ENCODE measurements at regions not wholly inside any gene's neighbourhood (a gene's known extent, or its start where the extent isn't known, plus 50 kb on each side); places are given as distances from the start of the nearest gene placed in this dataset.
"Not testable (repeated sequence)": the region's sequence is repeated elsewhere in the genome, so short reads cannot be mapped to it uniquely, and the experiment has no call there.

DNA sequence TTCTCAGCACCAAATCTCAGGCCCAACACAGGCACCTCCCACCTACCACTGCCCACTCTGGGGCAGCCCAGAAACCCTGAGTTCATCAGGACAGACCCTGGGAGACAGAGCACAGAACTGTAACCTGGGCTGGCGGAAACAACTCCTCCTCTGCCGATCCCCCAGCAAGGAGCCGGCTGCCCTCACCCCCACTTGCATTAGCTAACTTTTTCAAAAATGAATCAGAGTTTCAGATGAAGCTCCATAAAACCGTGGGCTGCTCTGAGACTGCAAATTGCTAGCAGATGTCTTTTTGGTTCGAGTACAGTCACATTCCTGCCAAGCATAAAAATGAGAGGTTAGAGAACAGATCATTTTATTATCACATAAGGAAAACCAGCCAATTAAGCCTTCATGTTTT, 93.4 kb upstream of the PARD3 start:
- peak; percentile 20 for DNase-seq (ENCODE audit: low read depth, low spot score)

DNA sequence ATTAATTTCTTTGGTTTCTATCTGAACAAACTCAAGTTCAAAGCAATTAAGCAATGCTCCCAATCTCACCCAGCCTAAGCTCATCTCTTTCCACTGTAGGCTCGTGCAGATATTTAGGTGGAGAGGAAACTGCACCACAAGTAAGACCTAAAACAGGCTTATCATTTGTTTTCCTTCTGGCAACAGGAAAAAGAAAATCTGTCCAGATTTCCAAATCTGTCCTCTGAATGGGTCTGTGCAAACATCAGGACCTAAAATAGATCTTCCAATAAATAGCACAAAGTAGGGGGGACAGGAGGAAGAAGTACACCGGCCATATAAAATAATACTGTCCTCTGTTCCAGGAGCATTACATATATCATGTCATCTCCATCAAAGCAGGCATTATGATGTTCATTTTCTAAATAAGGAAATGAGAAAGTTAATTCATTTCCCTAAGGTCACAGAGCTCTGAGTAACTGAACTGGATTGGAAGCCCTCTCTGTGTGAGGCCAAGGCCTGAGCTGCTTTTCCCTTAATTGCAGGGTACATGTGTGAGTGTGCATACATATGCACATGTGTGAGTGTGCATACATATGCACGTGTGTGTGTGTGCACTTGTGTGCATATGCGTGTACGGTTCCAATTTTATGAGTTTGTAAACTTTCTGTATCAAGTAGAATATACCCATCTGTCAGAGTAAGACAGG, 92.8 kb upstream of the PARD3 start:
- no peak for DNase-seq (ENCODE audit: low read depth, low spot score)

DNA sequence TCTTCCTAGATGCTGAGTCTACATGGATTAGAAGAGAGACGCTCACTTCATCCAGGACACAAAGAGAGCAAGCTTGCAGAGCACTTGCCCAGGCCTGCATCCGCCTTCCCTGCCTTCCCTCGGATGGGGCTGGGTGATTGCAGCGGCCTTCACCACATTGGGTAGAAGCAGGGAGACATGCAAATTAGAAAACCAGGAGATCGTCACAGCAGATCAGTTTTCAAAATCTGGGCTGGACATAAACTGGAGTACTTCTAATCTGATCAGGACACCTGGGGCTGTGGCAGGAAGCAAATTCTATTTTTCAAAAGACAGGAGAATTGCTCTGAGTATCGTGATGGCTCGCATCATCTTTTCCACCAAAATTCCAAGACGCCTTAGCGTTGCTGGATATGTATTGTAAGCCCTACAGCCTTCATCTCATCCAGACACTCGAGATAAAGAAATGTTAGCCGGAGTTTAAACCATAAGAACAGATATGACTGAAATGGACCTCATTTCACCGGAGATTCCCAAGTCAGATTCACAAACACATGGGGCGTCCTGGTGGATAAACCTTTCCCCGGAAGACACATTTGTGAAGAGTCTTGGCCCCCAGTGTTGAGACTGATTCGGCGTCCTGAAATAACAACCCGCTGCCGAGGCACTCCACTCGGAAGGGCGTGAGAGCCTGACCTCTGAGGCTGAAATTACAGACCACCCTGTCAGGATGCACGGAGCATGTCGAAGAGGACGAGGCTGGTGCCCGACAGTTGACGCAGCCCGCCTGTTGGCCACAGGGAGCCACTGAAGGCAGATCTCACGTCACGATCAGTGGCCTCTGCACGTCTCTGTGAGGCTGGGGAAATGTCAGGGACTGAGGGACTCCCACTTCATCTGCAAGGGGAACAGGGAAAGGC, 91.2 kb upstream of the PARD3 start:
- DNase-seq (ENCODE audit: low read depth, low spot score) = peak; percentile 74

DNA sequence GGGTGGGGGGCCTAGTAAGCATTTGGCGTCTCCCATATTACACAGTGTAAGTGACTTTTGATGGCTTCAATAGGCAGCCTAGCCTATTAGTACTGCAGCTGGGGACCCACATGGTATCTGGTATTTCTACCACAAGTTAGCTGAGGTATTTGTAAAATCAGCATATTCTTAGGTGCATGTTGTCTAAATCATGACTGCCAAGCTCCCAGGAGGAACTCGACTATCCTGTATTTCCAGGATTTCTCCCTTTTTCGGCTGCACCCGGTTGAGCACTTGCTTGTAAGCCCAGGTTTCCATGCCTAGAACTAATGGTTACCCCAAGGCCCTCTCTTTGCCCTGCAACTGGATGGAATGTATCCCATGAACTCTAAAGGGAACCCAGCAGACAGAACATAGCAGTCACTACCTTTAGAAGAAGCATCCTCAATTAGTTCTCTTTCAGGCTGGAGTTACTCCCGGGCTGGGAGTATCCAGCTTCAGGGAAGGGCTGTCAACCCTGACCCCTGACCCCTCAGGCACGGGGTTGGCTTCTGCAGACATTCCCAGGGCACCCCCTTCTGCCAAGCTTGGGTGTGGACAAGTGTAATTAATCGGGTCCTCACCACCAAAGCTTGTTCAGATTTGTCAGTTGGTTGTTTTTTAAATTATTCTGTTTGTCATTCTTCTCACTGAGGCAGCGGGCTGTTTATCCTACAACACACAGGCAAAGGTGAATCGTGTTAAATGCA, 90.3 kb upstream of the PARD3 start:
- DNase-seq (ENCODE audit: low read depth, low spot score) = no peak

DNA sequence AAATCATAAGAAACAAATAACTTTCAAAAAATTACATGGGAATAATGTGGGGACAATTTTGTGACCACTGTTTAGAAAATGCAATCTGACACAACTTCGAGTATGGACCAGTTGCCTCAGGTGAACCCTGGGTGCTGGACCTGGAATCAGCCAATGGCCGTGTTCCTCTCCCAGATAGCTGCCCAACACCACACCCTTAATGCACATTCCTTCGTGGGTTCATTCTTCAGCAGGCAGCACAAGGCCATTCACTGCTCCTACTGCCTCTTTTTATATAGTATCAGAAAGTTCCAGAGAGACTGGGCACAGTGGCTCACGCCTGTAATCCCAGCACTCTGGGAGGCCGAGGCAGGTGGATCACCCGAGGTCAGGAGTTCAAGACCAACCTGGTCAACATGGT, 89.1 kb upstream of the PARD3 start:
- DNase-seq (ENCODE audit: low read depth, low spot score) = no peak

DNA sequence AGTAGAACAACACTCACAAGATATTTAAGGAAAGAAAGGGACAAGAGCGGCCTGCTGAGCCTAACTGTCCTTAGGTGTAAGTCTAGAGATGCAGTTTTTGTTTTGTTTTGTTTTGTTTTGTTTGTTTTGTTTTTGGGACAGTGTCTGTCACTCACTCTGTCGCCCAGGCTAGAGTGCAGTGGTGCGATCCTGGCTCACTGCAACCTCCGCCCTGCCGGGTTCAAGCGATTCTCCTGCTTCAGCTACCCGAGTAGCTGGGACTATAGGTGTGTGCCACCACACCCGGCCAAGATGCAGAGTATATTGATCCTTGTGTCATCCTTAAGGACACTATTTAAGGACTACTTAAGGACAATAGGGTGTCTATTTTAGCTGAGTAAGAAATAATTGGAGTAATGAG, 84.1 kb upstream of the PARD3 start:
- no peak for DNase-seq (ENCODE audit: low read depth, low spot score)

DNA sequence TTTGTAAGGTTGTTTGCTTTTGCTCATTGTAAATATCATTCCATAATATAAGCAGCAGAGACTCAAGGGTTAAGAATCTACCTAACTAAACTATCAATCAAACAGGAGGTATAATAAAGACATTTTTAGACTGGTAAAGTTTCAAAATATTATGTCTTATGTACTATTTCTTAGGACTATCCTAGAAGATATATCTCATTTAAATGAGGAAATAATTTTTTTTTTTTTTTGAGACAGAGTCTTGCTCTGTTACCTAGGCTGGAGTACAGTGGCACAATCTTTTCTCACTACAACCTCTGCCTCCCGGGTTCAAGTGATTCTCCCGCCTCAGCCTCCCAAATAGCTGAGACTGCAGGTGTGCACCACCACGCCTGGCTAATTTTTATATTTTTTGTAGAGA, 80.9 kb upstream of the PARD3 start:
- DNase-seq (ENCODE audit: low read depth, low spot score) = no peak

DNA sequence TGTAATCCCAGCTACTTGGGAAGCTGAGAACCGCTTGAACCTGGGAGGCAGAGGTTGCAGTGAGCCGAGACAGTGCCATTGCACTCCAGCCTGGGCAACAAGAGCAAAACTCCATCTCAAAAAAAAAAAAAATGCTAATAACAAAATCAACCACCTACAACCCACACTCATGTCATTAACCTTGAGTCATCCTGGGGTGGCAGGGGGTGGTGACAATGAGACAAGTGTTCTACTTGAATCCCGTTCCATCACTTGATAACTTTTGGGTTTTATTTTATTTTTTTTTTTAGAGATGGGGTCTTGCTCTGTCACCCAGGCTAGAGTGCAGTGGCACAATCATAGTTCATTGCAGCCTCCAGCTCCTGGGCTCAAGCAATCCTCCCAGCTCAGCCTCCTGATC, 80.0 kb upstream of the PARD3 start:
- DNase-seq (ENCODE audit: low read depth, low spot score) = not testable (repeated sequence)

DNA sequence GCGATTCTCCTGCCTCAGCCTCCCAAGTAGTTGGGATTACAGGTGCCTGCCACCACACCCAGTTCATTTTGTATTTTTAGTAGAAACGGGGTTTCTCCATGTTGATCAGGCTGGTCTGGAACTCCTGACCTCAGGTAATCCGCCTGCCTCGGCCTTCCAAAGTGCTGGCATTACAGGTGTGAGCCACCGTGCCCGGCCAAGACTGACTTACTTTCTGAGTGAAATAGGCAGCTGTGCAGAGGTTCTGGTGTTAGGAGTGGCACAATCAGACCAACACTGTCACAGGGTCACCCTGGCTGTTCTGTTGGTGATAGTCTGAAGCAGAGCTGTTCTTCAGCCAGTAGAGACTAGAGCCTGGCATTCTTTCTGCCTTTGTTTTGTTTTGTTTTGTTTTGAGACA, 77.4 kb upstream of the PARD3 start:
- not testable (repeated sequence) for DNase-seq (ENCODE audit: low read depth, low spot score)

DNA sequence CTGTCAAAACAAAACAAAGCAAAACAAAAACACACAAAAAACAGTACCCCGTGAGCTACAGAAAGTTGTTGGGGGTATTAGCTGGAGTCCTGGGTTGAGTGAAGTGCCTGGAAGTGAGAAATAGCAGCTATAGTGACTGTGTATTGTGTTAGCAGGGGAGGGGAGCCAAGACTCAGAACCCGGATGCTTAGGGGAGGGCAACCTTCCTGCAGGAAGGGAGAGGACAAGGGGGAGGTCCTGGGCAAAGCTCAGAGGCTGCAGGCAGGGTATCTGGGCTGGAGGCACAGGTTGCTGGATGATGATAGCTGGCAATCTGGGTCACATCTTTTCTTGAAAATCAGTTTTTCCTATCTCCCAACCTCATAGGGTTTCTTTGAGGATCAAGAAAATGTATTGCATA, 75.8 kb upstream of the PARD3 start:
- DNase-seq (ENCODE audit: low read depth, low spot score) = no peak

DNA sequence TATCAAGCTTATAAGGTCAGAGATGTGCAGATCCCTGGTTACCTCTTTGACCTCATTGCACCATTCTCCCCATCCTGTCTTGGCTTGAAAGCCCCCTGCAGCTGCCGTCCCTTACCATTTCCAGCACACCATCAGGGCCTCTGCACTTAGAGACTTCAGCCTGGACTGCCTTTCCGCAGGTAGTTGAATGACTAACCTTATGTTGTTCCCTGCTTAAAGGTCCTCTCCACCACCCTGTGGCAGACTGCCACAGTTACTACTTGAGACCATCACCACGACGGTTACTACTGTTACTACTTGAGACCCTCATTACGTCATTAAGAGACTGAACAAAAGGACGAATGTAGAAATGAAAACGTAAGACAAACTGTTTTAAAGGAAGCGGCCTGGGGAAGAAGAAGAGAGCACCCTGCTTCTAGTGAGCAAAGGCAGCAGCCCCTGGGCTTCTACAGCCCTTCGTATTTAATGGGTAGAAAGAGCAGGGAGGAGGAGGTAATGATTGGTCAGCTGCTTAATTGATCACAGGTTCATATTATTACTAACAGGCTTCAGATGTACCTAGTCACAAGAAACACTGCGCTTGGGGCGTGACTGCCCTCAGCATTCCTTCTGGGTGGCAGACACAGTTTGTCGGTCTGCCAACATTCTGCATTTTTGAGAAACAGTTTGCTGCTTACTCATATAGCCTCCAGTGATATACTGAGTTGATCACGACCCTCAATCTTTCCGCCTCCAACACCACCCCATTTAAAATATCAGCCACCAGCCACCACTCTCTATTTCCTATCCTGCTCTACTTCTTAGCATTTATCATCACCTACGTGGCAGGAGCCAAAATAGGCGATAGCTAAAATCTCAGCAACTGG, 74.1 kb upstream of the PARD3 start:
- DNase-seq (ENCODE audit: low read depth, low spot score) = no peak

DNA sequence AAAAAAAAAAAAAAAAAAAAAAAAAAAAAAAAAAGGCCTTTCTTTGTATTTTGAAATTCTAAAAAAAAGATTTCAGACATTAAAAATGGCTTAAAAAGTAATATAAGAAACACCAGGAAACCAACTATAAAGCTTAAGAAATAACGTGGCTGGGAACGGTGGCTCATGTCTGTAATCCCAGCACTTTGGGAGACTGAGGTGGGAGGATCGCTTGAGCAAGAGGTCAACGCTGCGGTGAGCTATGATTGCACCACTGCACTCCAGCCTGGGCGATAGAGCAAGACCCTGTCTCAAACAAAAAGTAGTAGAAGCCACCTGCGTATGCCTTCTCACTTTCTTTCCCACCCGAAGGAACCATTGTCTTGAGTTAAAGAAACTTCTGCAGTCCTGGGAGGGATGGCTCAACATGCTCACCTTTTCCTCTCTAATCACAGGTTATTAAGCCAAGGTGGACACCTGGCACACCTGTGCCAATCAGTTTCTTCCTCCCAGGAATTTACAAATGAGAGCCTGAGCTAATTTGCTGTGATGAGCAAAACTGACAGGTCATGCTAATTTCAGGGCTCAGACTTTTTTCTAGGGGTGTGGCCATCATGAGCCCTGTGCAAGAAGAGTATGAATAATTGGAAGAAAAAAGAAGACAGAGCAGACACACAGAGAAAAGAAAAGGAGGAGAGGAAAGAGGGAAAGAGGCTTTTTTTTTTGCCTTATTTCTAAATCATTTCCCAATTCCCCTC, 72.0 kb upstream of the PARD3 start:
- no peak for DNase-seq (ENCODE audit: low read depth, low spot score)

DNA sequence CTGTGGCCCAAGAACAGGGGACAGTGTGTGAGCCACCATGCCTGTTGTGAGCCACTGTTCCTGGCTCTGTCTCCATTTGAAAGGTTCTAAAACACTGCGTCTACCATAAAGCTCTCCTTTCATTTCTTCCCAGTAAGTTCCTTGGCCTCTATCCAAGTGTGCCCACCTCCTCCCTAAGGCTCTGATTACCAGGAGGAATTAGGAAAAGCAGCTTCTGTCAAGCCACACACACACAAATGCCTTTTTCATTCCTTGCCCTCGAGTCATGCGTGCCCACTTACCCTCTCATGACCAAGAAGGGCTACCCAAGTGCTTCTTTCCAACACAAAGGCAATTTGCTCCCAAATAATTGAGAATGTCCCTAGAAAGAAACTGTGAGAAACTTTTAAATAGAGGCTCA, 70.8 kb upstream of the PARD3 start:
- no peak for DNase-seq (ENCODE audit: low read depth, low spot score)

DNA sequence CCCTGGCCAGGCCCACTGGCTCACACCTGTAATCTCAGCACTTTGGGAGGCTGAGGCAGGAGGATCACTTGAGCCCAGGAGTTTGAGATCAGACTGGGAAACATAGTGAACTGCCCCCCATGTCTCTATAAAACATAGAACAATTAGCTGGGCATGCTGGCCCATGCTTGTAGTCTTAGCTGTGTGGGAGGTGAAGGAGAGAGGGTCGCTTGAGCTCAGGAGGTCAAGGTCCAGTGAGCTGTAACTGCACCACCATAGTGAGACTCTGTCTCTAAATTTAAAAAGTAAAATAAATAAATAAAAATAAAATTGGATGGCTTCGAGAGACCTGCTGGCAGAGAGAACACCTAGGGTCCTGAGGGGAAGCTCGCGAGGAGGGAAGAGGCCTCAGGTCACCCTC, 69.9 kb upstream of the PARD3 start:
- DNase-seq (ENCODE audit: low read depth, low spot score) = no peak

DNA sequence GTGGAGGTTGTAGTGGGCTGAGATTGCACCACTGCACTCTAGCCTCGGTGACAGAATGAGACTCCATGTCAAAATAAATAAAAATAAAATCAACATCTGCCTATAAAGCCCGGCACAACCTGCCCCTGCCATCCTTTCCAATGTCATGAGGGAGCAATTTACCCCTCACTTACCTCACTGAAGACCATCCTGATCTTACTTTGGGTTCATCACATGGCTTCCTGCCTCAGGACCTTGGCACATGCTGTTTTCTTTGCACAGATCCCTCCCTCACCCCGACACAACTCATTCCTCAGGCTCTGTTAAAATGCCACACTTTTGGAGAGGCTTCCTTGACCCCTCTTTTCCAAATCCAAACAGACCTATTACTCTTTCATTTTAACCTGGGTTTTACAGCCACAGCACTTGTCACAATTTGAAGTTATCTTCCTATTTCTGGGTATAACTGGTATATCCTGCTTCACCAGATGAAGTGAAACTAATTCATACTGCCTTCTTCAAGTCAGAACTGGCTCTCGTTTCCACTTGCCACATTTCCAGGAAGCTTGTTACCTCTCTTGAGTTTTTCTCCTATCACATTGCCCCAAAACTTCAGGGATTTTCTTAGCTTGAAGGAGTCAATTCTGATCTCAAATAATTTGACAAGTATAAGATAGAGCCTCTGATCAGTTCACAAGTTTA, 69.3 kb upstream of the PARD3 start:
- DNase-seq (ENCODE audit: low read depth, low spot score) = no peak

DNA sequence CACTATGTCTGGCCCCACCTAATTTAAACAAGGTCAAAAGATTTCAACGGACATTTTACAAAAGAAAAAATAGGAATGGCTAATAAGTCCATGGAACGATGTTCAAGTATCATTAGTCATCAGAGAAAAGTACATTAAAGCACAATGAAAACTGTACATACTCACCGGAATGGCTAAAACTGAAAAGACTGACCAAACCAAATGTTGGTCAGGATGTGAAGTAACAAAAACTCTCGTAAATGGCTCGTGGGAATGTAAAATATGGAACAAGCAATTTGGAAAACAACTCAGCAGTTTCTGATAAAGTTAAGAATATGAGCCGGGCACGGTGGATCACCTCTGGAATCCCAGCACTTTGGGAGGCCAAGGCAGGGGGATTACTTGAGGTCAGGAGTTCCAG, 65.7 kb upstream of the PARD3 start:
- DNase-seq (ENCODE audit: low read depth, low spot score) = no peak

DNA sequence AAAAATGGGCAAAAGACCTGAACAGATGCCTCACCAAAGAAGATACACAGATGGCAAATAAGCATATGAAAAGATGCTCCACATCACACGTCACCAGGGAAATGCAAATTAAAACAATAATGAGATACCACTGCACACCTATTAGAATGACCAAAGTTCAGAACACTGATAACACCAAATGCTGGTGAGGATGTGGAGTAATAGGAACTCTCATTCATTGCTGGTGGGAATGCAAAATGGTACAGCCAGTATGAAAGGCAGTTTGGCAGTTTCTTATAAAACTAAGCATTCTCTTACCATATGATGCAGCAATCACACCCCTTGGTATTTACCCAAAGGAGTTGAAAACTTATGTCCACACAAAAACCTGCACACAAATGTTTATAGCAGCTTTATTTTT, 63.6 kb upstream of the PARD3 start:
- not testable (repeated sequence) for DNase-seq (ENCODE audit: low read depth, low spot score)

DNA sequence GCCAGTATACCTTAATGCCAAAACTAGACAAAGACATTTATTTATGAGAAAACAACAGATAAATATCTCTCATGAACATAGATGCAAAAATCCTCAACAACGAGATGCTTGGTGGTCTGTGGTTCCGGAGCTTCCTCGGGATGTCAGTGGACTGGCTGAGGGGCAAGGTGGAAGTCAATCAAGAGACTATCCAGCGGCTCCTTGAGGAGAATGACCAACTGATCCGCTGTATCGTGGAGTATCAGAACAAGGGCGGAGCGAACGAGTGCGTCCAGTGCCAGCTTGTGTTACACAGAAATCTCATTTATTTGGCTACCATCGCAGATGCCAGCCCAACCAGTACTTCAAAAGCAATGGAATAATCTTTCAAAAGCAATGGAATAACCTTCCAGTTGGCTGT, 60.0 kb upstream of the PARD3 start:
- DNase-seq (ENCODE audit: low read depth, low spot score) = no peak

DNA sequence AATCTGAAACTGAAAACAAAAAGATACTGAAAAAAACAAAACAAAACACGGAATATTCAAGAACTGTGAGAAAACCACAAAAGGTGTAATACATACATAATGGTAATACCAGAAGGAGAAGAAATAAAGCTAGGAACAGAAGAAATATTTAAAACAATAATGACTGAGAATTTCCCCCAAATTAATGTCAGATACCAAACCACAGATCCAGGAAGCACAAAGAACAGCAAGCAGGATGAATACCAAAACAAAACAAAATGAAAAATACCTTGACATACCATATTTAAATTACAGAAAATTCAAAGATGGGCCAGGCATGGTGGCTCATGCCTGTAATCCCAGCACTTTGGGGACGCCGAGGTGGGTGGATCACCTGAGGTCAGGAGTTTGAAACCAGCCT, 57.7 kb upstream of the PARD3 start:
- DNase-seq (ENCODE audit: low read depth, low spot score) = no peak

DNA sequence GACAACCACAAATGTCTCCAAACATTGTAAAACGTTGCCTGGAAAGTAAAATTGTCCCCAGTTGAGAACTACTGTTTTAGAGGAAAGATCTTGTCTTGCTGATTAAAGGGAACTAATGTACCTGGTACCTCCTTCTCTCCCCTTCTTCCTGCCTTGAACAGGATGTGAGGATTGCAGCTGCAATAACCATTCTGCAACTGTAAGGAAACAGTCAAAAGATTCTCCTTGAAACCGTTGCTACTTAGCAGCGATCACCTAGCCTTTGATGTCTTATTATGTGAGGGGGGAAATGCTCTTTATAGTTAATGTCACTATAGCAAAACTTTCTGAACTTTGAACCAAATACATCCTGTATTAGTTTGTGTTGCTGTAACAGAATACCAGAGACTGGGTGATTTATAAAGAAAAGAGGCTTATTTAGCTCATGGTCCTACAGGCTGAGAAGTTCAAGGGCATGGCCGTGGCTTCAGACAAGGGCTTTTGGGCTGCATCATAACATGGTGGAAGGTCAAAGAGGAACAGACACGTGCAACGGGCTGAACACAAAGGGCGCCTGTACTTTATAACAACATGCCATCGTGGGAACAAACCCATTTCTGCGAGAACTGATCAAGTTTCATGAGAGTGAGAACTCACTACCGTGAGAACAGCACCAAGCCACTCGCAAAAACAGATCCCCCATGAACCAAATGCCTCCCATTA, 54.2 kb upstream of the PARD3 start:
- DNase-seq (ENCODE audit: low read depth, low spot score) = peak; percentile 11
